Fibroblast of gingiva (primary cell): ENCODE measurements at regions not wholly inside any gene's neighbourhood (a gene's known extent, or its start where the extent isn't known, plus 50 kb on each side); places are given as distances from the start of the nearest gene placed in this dataset.
A peak's percentile ranks its signal among the peaks of the same experiment; 100 is the strongest.

ENCODE experiments used
- DNase-seq: peaks from one replicate; pipeline ENCODE4 v3.0.0-alpha.2; 2011; ENCODE audit warnings: low read depth

GRCh38 chr4:151887816-151888180 is 127.0 kb upstream of the GATB start:
- no peak for DNase-seq

DNA sequence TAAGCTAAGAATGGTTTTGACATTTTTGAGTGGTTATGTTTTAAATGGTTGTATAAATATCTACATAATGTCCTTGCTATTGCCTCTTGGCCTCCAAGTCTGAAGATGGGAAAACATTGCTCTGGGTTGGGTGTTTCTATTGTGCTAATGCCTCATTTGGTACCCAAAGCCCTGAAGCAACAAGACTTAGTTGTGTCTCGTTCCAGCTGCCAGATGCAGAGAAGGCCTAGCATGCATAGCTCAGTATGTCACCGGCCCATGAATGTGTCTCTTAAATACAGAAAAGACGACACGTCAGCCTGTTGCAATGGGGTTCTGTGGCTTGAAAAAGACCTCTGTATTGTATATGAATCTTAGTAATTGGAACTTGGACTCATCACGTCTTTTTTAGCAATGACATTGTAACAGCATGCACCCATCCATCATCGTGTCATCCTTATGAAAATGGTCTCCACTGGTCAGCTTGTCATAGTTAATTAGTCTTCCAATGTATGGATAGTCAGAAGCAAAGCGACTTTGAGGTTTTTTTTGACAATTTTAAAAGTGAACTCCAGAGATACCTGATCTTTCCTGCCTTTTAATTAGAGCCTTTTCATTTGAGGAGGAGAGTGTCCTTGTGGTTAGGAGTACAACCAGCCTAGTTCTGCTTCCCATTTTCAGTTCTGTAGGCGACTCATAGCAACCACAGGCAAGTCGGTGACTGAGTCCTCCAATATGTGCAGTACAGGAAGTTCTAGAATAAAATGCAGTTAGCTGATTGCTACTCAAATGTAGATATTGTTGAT is 126.4 kb upstream of the GATB start:
- peak; percentile 57 for DNase-seq

DNA sequence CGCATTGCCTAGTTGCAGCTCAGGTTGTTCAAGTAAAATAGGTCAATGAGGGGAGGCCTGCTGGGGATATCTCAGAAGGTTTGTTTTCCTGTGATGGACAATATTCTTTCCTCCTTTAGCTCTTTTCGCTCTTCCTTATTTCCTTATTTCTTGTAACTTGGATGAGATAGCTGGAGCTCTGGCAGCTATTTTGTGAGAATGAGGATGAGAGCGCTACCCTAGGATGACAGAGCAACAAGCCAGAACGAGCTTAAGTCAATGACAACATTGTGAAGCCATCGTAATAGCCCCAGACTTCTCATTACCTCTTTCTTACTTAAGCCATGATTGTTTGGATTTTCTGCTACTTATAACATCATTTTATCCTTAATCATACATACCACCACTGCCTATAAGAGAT is 124.3 kb upstream of the GATB start:
- no peak for DNase-seq

GRCh38 chr4:151883747-151884146 is 122.9 kb upstream of the GATB start:
- DNase-seq: no peak

DNA sequence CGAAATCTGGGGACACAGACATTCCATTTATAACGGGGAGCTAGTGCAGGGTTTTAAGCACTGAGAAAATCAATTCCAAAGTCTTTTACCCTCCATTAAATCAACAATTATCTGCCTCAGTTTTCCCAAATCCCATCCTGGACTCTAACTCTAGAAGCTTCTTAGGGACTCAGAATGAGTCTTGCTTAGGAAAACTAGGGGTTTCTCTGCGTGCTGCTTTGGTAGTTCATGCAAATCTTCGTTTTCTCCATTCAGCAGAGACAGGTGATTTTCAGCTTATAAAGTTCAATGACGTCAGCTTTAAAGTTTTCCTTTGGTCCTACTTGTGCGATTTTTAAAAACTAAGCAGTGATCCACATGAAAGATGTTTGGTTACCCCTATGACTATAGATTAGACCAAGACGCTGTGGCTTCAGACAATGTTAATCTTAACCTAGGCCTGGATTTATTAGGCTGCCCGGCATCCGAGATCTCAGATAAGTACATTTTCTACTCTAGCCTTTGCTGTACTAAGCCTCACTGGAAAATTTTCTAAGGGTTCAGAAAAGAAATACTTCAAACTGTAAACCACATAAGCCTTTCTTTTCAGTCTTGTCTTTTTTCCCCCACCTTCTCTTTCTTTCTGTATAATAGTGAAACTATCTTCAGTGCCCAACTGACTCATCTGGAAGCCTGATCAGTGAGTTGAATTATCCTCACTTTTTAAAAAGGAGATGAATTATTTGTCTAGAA is 121.4 kb upstream of the GATB start:
- no peak for DNase-seq

DNA sequence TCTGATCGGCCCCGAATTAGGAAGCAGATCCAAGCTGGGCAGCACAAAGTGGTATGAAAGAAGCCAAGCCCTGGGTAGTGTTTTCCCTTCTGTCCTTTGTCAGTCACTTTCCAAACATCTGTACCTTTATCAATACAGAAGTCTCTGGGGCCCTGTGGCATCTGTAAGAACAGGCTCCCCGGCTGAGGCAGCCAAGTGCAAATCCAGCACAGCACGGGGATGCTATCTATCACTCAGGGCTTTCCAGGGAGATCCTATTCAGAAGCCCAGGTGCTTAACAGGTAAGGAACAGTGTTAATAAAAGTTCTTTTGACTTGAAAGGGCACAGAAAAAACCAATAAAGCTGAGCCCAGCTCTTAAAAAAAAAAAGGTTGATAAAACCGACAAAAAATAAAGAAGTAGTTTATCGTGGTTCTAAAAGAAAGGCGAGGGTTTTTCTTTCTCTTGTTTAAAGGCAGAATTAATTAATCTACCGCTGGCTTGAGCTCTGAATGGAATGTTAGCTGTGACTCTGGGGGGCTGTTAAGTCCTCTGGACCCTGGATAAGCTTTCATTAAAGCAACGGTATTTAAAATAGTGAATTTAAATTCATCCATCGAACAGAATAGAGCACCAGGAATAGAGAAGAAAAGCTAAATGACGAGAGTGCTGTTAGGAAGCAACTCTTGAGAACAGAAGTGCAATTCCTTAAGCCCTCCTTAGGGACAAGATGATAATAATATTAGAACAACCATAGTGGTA is 119.1 kb upstream of the GATB start:
- no peak for DNase-seq

DNA sequence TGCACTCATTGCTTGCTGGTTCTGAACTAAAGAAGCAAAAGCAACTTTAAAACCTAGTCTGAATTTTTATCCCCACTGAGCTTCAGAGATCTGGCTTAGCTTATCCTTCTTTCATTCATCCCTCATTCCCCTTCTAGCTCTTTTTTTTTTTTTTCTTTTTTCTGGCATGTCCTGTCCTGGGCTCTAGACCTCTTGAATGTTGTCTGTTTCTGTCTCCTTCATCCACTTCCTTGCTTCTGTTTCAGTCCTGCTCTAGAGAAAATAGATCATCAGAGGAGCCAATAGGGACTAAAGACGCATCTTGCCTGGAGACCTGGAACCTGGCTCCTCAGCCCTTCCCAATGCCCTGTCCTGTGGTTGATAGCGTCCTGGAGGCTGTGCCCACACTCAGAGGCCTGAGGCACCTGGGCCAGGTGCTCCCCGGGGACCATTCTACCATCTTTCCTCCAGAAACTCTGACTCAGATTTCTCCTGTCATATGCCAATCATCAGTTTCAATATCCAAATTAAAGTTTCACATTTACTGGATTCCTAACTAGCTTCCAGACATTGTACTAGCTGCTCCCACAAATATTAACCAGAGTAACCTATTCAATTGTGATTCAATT is 115.7 kb upstream of the GATB start:
- no peak for DNase-seq

DNA sequence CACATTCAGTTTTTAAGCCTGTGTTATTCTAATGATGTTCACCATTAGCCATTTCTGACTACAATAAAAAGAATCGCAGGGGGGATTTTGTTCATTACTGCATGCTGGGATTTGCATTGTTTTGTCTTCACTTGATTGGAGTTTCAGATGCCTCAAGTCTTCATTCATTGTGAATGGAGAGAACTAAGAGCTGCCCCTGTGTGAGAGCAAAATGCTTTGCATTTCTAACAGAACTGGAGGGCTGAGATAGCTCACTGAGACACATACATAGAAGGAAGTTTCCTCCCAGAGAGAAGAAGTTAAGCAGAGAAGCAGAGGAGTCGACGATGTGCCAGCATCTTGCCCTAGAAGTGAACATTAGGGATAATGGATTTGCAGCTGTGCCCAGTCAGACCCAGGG is 113.5 kb upstream of the GATB start:
- DNase-seq: no peak

DNA sequence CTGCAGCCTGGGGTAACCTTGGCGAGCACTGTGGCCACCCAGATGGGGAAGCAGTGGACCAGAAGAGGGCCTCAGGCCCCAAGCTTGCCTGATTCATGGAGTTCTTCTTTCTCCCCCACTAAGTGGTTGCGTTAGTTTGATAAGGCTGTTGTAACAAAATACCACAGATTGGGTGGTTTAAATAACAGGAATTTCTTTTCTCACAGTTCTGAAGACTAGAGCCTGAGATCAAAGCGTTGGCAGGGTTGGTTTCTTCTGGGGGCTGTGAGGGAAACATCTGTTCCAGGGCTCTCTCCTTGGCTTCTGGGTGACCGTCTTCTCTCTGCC is 105.7 kb upstream of the GATB start:
- DNase-seq: no peak

DNA sequence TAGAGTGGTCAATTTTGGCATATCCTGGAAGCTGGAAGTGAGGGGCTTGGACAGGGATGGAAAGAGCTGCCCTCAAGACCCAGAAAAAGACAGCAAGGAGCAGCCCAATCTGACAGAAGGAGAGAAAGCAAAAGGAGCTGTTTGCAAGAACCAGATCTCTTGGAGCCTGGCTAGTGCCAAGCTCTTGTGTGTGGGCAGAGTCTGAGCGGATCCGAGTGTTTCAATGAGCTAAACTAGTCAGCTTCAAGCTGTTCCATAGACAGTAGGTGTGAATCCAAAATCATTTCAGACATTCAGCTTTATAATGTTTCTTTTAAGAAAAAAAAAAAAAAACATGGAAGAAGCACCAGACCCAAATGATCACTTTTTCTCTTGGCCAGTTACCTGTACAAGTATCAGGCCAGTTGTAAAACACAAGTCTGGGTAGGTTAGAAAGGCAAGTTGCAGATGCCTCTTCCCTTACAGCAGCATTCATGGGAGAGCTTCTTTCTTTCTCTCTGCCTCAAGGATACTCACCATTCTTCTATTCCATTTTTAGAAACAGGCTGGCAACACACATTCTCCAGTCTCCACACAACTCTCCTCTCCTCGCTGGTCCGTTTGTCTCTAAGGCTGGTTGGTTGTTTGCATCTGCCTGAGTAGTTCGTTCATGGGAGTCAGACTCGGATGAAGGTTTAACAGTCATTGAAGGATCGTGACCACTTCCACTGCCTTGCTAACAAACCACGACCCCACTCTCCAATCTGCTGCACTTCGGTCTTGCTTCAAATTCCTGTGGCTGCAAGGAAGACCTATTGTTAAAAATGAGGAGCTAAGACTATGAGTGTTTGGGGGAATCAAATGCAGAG is 105.2 kb upstream of the GATB start:
- no peak for DNase-seq

- no peak for DNase-seq
Measured at GRCh38 chr4:151865312-151865711, 104.5 kb upstream of the GATB start.

GRCh38 chr4:151864068-151864467 is 103.3 kb upstream of the GATB start:
- no peak for DNase-seq

DNA sequence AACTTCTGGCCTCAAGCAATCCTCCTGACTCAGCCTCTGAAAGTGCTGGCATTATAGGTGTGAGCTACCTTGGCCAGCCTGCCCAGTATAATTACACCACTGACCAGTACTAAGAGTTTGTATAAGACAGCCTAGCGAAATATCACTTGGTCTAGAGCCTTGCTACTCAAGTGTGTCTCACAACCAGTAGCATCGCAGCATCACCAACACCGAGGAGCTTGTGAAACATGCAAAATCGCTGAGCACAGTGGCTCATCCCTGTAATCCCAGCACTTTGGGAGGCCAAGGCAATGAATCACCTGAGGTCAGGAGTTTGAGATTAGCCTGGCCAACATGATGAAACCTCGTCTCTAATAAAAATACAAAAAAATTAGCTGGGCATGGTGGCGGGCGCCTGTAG is 102.0 kb upstream of the GATB start:
- no peak for DNase-seq

- DNase-seq: no peak
Measured at GRCh38 chr4:151860561-151861093, 99.8 kb upstream of the GATB start.

DNA sequence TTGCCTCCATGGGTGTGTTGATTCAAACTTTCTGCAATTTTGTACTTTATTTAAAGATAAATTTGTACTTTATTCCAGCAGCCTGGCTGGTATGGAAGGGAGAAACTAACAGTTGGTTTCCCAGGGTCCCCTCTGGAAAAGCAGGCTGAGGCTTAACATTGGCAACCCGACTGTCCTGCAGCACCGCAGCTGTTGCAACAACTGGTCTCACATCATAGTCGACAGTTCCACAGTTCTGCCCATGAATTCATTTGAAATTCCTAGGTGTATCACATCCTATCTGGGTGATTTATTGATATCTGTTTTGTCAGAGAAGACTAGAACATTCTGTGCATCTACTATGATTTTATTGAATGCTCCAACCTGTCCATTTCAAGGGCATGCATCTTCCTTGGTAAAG is 98.8 kb upstream of the GATB start:
- no peak for DNase-seq

- DNase-seq: no peak
Measured at GRCh38 chr4:151858356-151858755, 97.5 kb upstream of the GATB start.

DNA sequence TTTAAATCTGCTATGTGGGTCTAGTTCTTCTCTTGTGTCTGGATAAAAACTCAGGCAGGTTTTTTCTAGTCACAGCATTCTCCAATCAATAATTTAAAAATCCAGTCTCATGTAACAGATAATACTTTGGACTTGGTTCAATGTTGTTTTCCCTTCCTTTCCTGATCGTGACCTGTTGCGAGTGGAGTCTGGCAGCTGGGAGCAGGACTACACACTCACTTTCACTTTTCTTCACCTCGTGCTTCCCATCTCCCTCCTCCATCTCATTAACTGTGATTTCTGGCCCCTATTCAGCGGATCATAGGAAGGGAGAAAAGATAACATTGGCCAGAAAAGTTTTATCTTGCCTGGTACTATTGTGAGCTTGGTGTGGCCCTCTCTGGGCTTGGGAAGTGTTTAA is 96.6 kb upstream of the GATB start:
- DNase-seq: no peak

- no peak for DNase-seq
Measured at GRCh38 chr4:151855747-151856146, 94.9 kb upstream of the GATB start.

DNA sequence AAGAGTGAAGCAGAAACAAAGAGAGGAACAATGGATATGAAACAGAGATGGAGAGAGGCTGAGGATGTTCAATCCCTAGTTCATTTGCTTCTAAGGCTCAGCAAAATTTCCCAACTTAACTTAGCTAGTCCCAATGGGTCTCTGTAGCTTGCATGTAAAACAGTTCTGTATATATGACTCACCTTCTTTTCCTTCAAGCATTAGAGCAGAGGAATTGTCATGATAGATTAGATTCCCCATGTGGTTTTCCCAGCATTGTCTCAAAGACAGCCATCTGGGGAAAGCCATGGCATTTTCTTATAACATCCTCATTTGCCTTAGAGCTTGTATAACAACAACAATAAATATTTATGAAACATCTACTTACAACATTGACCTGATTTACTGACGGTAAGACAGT is 93.9 kb upstream of the GATB start:
- no peak for DNase-seq

DNA sequence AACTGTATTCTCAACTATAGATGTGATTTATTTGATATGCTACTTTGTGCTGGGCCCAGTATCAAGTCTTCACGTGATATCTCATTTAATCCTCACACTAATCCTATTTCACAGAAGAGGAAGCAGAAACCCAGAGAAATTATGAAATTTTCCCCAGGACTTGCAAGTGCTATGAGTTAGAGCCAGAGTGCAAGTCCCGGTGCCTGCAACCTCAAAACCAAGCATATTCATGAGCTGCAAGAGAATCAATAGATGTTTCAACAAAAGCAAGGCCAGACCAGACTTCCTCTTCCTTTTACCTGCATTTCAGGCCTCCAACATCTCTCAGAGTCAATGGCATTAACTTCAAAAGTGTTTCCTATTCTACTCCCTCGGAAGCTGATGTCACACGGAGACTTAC is 92.2 kb upstream of the GATB start:
- DNase-seq: no peak

GRCh38 chr4:151852202-151852601 is 91.4 kb upstream of the GATB start:
- no peak for DNase-seq

GRCh38 chr4:151851354-151851753 is 90.5 kb upstream of the GATB start:
- no peak for DNase-seq
